ENCODE measurements at regions not wholly inside any gene's neighbourhood (a gene's known extent, or its start where the extent isn't known, plus 50 kb on each side); places are given as distances from the start of the nearest gene placed in this dataset.

- CTCF ChIA-PET: no interaction called here
- no TSS peak for BruUV-seq (replicated peaks)
- in situ Hi-C loops (cut with HindIII; ENCODE audit: low pct_unique_long_range_greater_than_20kb, low sequenced_read_pairs): no loop called here
- TF ChIP-seq, protein P1, sequence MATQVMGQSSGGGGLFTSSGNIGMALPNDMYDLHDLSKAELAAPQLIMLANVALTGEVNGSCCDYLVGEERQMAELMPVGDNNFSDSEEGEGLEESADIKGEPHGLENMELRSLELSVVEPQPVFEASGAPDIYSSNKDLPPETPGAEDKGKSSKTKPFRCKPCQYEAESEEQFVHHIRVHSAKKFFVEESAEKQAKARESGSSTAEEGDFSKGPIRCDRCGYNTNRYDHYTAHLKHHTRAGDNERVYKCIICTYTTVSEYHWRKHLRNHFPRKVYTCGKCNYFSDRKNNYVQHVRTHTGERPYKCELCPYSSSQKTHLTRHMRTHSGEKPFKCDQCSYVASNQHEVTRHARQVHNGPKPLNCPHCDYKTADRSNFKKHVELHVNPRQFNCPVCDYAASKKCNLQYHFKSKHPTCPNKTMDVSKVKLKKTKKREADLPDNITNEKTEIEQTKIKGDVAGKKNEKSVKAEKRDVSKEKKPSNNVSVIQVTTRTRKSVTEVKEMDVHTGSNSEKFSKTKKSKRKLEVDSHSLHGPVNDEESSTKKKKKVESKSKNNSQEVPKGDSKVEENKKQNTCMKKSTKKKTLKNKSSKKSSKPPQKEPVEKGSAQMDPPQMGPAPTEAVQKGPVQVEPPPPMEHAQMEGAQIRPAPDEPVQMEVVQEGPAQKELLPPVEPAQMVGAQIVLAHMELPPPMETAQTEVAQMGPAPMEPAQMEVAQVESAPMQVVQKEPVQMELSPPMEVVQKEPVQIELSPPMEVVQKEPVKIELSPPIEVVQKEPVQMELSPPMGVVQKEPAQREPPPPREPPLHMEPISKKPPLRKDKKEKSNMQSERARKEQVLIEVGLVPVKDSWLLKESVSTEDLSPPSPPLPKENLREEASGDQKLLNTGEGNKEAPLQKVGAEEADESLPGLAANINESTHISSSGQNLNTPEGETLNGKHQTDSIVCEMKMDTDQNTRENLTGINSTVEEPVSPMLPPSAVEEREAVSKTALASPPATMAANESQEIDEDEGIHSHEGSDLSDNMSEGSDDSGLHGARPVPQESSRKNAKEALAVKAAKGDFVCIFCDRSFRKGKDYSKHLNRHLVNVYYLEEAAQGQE (IDR thresholded peaks at IDR 0.05; ENCODE audit: insufficient read depth in 1 of 2, low read depth in 2 of 2, low read length in 1 of 2): no peak
- TF ChIP-seq SIN3A (IDR thresholded peaks at IDR 0.05; ENCODE audit: borderline replicate concordance, insufficient read depth, low read depth, low read length) (no peak), TCF7L2 (IDR thresholded peaks at IDR 0.05; ENCODE audit: low read depth, low read length) (no peak)
- ATAC-seq (no peak), DNase-seq (ENCODE audit: low read depth, low spot score) (no peak)
- Histone ChIP-seq H3K27me3 (ENCODE audit: control insufficient read depth, insufficient read depth, low read length) (no peaks in the 10 kb centered on the region), H3K27ac (ENCODE audit: low read length) (no peak overlapping the region), H3K9me3 (ENCODE audit: control insufficient read depth, insufficient read depth, low read depth, low read length) (no peaks in the 10 kb centered on the region), H3K36me3 (ENCODE audit: control insufficient read depth, insufficient read depth, low read length) (no peaks in the 10 kb centered on the region), H3K4me1 (ENCODE audit: control insufficient read depth, insufficient read depth, low read length) (no peaks in the 10 kb centered on the region), H3K4me3 (ENCODE audit: low read depth in 2 of 2, low read length in 2 of 2) (no peak overlapping the region)
- POLR2A ChIA-PET: no interaction called here
- intact Hi-C loops (cut with micrococcal nuclease; ENCODE audit: unreplicated experiment): no loop called here
These were observed 443.6 kb upstream of the PITX2 start for GRCh38 chr4:111066447-111066846.

GRCh38 chr4:111066887-111067286, 444.0 kb upstream of the PITX2 start:
- POLR2A ChIA-PET: no interaction called here
- no TSS peak for BruUV-seq (replicated peaks)
- intact Hi-C loops (cut with micrococcal nuclease; ENCODE audit: unreplicated experiment) (no loop called here), in situ Hi-C loops (cut with HindIII; ENCODE audit: low pct_unique_long_range_greater_than_20kb, low sequenced_read_pairs) (no loop called here)
- ATAC-seq (no peak), DNase-seq (ENCODE audit: low read depth, low spot score) (no peak)
- Histone ChIP-seq H3K4me3 (ENCODE audit: low read depth in 2 of 2, low read length in 2 of 2) (no peak overlapping the region), H3K4me1 (ENCODE audit: control insufficient read depth, insufficient read depth, low read length) (no peaks in the 10 kb centered on the region), H3K27ac (ENCODE audit: low read length) (no peak overlapping the region), H3K36me3 (ENCODE audit: control insufficient read depth, insufficient read depth, low read length) (no peaks in the 10 kb centered on the region), H3K9me3 (ENCODE audit: control insufficient read depth, insufficient read depth, low read depth, low read length) (no peaks in the 10 kb centered on the region), H3K27me3 (ENCODE audit: control insufficient read depth, insufficient read depth, low read length) (no peaks in the 10 kb centered on the region)
- CTCF ChIA-PET: no interaction called here
- TF ChIP-seq TCF7L2 (IDR thresholded peaks at IDR 0.05; ENCODE audit: low read depth, low read length) (no peak), SIN3A (IDR thresholded peaks at IDR 0.05; ENCODE audit: borderline replicate concordance, insufficient read depth, low read depth, low read length) (no peak)
- TF ChIP-seq, protein P2, sequence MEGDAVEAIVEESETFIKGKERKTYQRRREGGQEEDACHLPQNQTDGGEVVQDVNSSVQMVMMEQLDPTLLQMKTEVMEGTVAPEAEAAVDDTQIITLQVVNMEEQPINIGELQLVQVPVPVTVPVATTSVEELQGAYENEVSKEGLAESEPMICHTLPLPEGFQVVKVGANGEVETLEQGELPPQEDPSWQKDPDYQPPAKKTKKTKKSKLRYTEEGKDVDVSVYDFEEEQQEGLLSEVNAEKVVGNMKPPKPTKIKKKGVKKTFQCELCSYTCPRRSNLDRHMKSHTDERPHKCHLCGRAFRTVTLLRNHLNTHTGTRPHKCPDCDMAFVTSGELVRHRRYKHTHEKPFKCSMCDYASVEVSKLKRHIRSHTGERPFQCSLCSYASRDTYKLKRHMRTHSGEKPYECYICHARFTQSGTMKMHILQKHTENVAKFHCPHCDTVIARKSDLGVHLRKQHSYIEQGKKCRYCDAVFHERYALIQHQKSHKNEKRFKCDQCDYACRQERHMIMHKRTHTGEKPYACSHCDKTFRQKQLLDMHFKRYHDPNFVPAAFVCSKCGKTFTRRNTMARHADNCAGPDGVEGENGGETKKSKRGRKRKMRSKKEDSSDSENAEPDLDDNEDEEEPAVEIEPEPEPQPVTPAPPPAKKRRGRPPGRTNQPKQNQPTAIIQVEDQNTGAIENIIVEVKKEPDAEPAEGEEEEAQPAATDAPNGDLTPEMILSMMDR (IDR thresholded peaks at IDR 0.05): no peak

DNA sequence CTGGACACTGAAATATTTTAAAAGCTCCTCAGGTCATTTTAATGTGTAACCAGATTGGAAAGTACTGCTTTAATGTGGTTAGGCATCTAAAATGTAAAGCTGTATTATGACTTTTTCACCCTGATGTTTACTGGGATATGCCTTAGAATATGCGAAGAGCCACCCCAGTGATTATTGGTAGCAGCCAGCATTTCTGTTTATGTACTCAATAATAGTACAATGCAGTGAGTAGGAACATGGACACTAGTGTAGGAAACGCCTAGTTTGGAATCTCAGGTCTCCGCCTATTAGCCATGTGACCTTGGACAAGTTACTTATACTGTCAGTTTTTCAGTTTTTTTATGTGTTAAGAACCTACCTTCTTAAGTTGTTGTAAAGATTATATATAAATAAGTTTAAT, 446.0 kb upstream of the PITX2 start:
- H3K36me3 ChIP-seq (ENCODE audit: control insufficient read depth, insufficient read depth, low read length): no peaks in the 10 kb centered on the region
- H3K4me1 ChIP-seq (ENCODE audit: control insufficient read depth, insufficient read depth, low read length): no peaks in the 10 kb centered on the region
- no peak for DNase-seq (ENCODE audit: low read depth, low spot score)
- no peak for TF ChIP-seq SIN3A (IDR thresholded peaks at IDR 0.05; ENCODE audit: borderline replicate concordance, insufficient read depth, low read depth, low read length)
- no peak for TF ChIP-seq POLR2AphosphoS5 (IDR thresholded peaks at IDR 0.05; ENCODE audit: low read depth, low read length)
- POLR2A ChIA-PET: no interaction called here
- ATAC-seq: no peak
- in situ Hi-C loops (cut with HindIII; ENCODE audit: low pct_unique_long_range_greater_than_20kb, low sequenced_read_pairs) (no loop called here), intact Hi-C loops (cut with micrococcal nuclease; ENCODE audit: unreplicated experiment) (no loop called here)
- H3K27ac ChIP-seq (ENCODE audit: low read length): no peak overlapping the region
- H3K27me3 ChIP-seq (ENCODE audit: control insufficient read depth, insufficient read depth, low read length): no peaks in the 10 kb centered on the region
- no TSS peak for BruUV-seq (replicated peaks)
- H3K4me3 ChIP-seq (ENCODE audit: low read depth in 2 of 2, low read length in 2 of 2): no peak overlapping the region
- CTCF ChIA-PET: no interaction called here
- H3K9me3 ChIP-seq (ENCODE audit: control insufficient read depth, insufficient read depth, low read depth, low read length): no peaks in the 10 kb centered on the region
